LHCN-M2 (cell line): ENCODE measurements at regions not wholly inside any gene's neighbourhood (a gene's known extent, or its start where the extent isn't known, plus 50 kb on each side); places are given as distances from the start of the nearest gene placed in this dataset.

ENCODE experiments used
- DNase-seq: peaks from one replicate; pipeline ENCODE4 v3.0.0-alpha.2; 2012; ENCODE audit warnings: low read depth

DNA sequence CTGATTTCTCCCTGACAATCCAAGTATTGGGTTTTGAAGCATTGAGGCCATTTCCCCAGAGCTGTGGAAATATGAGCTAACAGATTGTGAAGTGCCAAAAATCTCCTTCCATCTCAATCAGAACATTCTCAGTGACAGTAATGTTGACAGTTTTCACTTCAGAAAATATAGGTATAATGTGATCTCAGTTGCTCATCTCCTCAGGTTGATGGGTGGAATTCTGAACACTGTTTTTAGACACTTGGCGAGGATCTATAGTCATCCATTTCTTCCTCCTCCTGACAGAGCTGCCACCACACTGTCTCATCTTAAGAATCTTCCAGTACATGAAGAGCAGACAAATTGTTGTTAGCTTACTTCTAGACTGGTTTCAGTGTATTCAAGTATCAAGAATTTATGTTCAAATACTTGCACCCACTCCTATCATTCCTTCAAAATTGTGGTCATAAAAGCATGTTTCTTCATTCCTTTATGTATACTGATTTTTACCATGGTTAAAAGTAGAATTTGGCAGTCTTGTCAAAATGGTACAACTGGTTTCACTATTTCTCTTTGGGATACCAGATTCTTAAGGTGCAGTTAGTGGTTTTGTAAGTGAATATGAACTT, 199.7 kb upstream of the TLE4 start:
- no peak for DNase-seq

- DNase-seq: peak; percentile 58
These were observed 194.4 kb upstream of the TLE4 start for GRCh38 chr9:79377339-79377855.

- no peak for DNase-seq
These were observed 193.7 kb upstream of the TLE4 start for GRCh38 chr9:79378107-79378506.

DNA sequence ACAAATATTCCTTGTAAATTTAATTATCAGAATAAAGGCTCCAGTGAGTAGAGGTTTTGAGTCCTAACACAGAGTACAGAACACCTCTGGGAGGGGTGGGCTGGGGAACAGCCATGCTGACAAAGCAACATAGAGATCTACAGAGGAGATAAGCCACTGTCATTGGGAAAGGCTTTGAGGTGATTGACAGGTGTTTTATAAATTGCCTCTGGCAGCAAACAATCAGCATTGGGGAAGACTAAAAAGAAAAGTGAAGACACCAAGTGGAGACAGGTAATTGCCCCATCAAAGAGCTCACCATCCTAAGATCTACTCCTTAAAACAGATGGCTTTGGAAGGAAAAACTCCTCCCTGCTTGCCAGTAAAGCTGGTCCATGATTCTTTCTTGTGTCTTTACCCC, 189.7 kb upstream of the TLE4 start:
- no peak for DNase-seq

DNA sequence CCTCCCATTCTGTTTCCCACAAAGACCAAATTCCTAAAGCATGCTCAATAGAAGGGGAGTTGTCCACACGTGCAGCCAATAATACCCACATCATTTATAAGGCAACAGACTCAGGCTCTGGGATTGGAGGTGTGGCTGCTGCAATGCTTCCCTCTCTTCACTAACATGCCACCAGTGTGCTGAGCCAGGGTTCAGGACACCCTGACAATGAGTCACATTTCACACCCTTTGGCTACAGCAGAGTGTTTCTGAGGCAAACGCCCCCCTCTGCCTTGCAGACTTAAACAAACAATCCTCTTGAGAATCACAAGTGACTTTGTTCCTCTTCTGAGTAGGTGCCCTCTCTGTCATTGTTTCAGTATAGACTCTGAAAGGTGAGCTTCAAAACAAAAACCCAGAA, 189.3 kb upstream of the TLE4 start:
- DNase-seq: peak; percentile 58

DNA sequence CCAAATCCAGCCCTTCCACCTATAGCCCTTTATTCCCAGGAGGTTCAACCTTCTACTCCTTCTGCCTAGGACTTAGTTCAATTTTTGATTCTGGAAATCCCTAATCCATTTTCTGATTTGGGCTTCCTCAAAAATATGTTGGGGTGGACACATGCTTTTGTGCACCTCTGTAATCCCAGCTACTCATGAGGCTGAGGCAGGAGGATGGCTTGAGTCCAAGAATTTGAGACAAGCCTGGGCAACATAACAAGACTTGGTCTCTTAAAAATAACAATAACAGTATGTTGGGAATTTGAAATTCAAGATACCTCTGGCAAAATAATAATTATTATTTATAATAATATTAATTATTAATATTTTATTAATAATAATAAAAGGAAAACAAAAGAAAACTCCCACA, 188.7 kb upstream of the TLE4 start:
- peak; percentile 26 for DNase-seq

DNA sequence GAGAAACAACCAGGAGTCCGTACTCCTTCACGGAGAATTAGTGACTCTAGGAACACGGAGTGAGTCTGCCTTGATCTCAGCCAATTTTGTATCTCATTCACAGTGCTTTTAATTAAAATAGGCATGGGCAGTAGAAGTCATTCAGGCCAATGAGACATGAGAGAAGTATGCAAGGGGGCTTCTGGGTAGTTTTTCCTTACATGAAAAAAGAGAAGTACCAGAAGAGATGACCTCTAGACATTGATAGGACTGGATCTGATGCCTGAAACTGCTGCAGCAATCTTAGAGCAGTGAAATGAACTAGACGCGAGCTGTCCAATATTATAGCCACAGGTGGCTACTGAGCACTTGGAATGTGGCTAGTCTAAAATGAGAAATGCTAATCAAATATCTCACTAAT, 187.7 kb upstream of the TLE4 start:
- DNase-seq: peak; percentile 71

DNA sequence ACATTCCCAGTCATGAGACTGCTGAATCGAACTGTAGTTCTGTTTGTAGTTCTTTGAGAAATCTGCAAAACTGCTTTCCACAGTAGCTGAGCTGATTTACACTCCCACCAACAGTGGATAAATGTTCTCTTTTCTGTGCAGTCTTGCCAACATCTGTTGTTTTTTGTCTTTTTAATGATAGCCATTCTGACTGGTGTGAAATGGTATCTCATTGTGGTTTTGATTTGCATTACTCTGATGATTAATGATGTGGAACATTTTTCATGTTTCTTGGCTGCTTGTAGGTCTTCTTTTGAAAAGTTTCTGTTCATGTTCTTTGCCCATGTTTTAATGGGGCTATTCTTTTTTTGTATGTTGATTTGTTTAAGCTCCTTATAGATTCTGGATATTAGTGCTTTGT, 187.3 kb upstream of the TLE4 start:
- DNase-seq: peak; percentile 94

DNA sequence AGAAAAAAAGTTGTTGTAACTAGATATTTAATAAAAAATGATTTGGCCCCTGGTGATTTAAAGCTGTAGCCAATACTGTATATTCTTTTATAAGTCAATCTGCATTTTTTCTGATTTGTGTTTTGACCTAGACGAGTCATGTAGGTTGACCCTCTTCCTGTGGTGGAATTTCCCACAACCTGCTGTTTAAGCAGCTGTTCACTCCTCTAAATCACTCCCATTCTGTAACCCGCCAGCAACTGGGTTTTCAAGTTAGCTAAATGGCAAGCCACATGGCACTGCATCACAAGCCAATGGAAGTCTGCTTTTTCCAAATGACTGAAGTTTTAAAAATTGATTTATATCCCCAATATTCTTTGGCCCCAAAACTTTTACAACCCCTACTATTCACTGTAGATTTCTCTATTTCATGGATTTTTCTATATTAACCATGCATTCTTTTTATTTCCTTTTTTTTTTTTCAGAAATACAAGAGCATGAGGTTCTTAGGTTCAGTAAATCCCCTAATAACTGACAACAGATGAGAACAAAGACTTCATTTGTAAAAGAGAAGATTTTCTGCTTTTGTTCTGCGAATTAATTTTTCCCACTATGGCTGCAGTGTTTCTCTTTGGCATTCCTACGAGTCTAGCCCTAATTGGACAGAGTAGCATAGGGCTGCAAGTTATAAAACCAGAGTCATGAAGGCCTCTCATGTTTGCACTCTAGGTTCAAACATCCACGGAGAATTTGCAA, 184.5 kb upstream of the TLE4 start:
- DNase-seq: peak; percentile 99

DNA sequence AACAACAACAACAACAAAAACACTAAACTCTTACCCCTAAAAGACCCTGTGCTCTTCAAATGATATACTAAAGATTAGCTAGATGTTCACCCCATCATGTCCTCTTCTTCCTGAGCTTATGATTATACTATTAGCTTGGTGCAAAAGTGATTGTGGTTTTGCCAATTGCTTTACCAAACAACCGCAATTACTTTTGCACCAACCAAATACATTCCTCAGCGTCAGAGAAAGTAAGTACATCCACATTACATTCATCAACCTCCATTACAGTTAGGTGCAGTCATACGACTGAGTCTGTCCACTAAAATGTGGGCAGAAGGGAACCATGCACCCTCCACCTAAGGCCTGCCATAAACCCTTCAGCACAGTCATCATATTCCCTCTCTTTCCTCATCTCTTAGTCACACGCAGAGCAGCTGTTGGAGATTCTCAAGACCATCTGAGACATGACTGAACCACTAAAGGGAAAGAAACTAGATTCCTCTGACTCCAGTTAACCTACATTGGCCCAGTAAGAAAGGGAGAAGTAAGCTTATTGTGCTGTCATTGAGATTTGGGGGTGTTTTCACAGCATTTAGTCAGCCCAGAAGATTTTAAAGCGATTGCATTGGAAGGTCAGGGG, 181.6 kb upstream of the TLE4 start:
- peak; percentile 99 for DNase-seq

- no peak for DNase-seq
These were observed 180.7 kb upstream of the TLE4 start for GRCh38 chr9:79390781-79391770.

- DNase-seq: no peak
These were observed 176.5 kb upstream of the TLE4 start for GRCh38 chr9:79395228-79395627.

- no peak for DNase-seq
These were observed 176.0 kb upstream of the TLE4 start for GRCh38 chr9:79395755-79396154.

DNA sequence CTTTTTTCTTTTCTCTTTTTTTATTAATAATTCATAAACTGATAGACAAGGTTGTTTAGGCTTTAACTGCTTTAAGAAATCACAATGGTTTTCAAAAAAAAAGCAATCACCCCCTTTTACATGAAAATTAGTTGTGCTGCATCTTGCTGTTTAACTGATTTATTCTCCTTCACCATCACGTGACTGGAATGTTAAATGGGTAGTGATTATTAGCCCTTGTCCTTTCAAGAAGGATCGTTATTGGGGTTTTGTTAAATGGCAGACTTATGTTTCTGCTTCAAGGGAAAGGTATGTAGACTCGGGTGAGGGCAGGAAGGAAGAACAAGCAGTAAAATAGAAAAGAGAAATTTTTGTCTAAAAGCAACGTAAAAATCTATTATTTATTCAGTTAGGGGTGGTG, 175.6 kb upstream of the TLE4 start:
- DNase-seq: no peak

DNA sequence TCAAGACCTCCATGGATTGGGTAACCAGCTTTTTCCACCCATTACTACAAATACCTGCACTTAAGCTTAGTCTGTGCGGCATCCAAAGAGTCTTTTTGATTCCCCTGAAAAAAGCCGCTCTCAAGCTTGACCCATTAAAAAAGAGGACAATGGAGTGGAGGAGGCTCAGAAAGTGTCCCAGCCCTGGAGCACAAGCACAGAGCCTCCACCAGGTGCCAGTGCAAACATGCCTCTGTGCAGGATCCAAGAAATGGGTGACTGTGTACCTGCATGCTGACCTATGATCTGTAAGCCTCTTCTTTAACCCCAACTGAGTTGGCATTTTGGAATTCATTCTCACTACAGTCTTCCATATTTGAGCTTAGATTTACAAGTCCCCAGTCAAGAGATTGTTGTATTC, 168.3 kb upstream of the TLE4 start:
- no peak for DNase-seq

DNA sequence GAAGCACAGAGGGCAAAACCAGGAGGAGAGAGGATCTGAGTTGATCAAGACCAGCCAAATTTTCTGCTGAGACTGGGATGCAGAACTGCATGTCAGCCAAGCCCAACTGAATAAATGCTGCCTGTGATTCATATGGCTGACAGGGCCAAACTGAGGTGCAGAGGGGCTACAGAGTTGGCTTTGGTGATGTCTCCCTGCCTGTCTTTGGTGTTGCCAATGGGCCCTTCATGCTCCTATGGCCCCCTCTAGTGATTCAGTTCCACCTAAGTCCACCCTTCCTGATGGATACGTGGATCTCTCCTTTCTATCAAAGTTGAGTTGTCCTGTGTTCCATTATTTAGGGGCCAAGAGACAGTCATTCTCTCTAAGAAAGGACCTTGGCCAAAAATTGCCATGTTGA, 163.6 kb upstream of the TLE4 start:
- DNase-seq: peak; percentile 36

DNA sequence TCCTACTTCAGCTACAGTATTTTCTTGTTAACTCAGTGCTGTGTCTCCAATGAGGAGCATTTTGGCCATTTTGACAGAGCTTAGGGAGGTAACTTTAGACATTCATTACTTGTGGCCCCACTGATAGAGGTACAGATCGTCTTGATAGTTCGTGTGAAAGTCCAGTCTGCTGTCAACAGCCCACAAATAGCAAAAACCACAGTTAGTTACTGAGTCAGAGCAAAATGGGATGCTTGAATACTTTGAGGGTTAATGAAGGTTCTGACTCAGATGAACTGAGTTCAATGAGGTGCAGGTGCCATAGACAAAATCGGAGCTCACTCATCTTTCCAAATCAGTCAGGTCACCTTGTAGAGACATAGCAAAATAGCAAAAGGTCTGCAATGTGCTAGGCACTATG, 163.1 kb upstream of the TLE4 start:
- peak; percentile 82 for DNase-seq

DNA sequence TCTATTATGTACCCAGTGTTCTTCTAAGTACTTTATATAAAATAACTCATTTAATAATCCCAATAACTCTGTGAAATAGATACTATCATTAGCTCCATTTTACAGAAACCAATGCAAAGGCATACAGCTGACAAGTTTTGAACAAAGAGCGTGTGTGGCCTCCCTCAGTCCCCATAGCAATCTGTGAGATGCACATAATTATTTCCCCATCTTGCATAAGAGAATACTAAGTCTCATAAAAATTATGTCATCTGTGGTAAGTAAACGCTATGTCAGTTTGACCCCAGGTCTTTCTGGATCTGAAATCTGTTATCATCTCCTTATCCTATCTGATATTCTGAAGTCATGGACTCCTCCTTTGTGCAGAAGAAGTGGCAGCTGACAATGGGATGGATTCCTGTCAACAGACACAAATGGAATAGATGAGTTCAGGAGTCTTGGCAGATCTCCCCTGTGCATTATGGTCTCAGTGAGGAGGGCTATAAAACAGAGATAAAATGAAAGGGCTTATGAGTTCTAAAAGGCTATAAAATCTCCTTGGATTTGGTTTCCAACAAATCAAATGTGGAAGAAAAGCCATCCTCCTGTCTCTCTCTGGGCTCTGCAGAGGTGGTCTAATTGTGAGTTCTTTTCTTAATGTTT, 162.5 kb upstream of the TLE4 start:
- no peak for DNase-seq

DNA sequence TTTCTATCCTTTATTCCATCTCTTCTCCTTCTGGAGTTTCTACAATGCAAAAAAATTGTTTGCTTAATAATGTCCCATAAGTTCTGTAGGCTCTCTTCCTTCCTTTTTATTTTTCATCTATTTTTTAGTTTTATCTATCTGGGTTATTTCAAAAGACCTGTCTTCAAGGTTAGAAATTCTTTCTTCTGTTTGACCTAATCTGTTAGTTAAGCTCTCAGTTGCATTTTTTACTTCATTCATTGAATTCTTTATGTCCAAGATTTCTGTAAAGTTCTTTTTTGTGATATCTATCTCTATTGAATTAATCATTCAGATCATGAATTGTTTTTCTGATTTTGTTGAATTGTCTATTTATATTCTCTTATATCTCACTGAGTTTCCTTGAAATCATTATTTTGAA, 145.9 kb upstream of the TLE4 start:
- DNase-seq: no peak

DNA sequence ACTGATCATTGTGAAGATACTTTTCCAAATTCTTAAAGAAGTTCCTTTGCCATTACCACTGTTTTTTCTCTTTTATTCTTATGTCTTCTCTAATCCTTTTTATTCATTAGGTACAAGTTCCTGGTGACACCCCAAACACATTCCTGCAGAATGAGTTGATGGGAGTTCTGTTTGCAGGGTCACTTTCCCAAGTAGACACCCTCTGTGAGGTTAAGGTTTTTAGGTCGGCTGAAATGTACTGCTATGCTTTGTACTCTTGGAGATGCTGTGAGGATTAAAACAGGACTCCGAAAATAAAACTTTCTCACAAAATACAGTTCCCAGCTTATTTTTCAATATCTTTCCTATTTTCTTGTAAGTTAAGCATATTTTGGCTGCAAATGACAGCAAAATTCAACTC, 143.3 kb upstream of the TLE4 start:
- DNase-seq: peak; percentile 26

- no peak for DNase-seq
These were observed 141.1 kb upstream of the TLE4 start for GRCh38 chr9:79430619-79431018.
